HepG2 (cell line): ENCODE measurements at regions not wholly inside any gene's neighbourhood (a gene's known extent, or its start where the extent isn't known, plus 50 kb on each side); places are given as distances from the start of the nearest gene placed in this dataset.

ENCODE experiments used
- ATAC-seq: fragments of 200-7000 bp; cut with Tn5 transposase; 3 replicates; pipeline ENCODE4 v1.9.1; 2020; ENCODE audit warnings: mild to moderate bottlenecking, moderate library complexity
- BruUV-seq: library from RNA; stranded (reverse); fragments of 400-500 nt; replicated peaks from 2 replicates; lab custom pipeline; 2021; lab: Mats Ljungman, UMichigan
- CTCF ChIA-PET: fragments of 300-600 bp; formaldehyde crosslinking; extraction: SDS; loops from one replicate; lab custom pipeline; 2021; ENCODE audit warnings: low total read pairs, inconsistent platforms, low intra/inter-chr PET ratio; lab: Yijun Ruan, JAX
- POLR2A ChIA-PET: fragments of 350-600 bp; sonication (Branson Sonifier 250); formaldehyde crosslinking; loops from one replicate; lab custom pipeline; 2020; ENCODE audit warnings: antibody characterized with exemption, inconsistent platforms; lab: Yijun Ruan, JAX
- DNase-seq: peaks from one replicate; pipeline ENCODE4 v3.0.0-alpha.2; 2015; ENCODE audit warnings: low spot score
- FAIRE-seq: peaks from 3 replicates; lab custom pipeline; 2011; peaks lifted over from hg19 to GRCh38; lab: Jason Lieb, UNC
- H2AFZ ChIP-seq: one replicate; pipeline ENCODE4 v1.6.1; 2011; ENCODE audit warnings: low read length, inconsistent platforms
- H3K27ac ChIP-seq: fragments of 300-600 bp; 3 replicates; pipeline ENCODE4 v1.8.0; 2011; ENCODE audit warnings: mixed run types, mild to moderate bottlenecking, mixed read lengths, low read length, inconsistent platforms; ENCODE audit not compliant: insufficient read depth; ENCODE audit errors: extremely low read length
- H3K27me3 ChIP-seq, 2 experiments: fragments of 200-600 bp in 1 of 2; 2 replicates in 1 of 2; 3 replicates in 1 of 2; pipeline versions ENCODE4 v1.6.0 to v1.8.0; 2011; ENCODE audit warnings: low read length in 2 of 2, mild to moderate bottlenecking in 2 of 2, moderate library complexity in 2 of 2, inconsistent platforms in 1 of 2; ENCODE audit not compliant: insufficient read depth in 2 of 2, control insufficient read depth in 1 of 2
- H3K36me3 ChIP-seq, 2 experiments: fragments of 200-600 bp in 1 of 2; replicated peaks in 1 of 2; 2 replicates in 1 of 2; 3 replicates in 1 of 2; pipeline versions ENCODE4 v1.5.1 to v1.8.0; 2011; ENCODE audit warnings: low read length in 2 of 2, inconsistent platforms in 1 of 2; ENCODE audit not compliant: insufficient read depth in 2 of 2, control insufficient read depth in 1 of 2
- H3K4me1 ChIP-seq: 2 replicates; pipeline ENCODE4 v1.5.1; 2012; ENCODE audit warnings: low read length, inconsistent platforms; ENCODE audit not compliant: insufficient read depth
- H3K4me2 ChIP-seq: 2 replicates; pipeline ENCODE4 v1.6.0; 2011; ENCODE audit warnings: low read depth, low read length, inconsistent platforms
- H3K4me3 ChIP-seq, 3 experiments: fragments of 200-600 bp in 1 of 3; sonication (generic), shearing (Covaris generic) in 1 of 3; replicated peaks in 1 of 3; 2 replicates each; pipeline ENCODE4 v1.5.1; 2011 to 2016; ENCODE audit warnings: low read length in 3 of 3, inconsistent platforms in 2 of 3, low read depth in 2 of 3, mild to moderate bottlenecking in 2 of 3, control low read depth in 1 of 3, mixed read lengths in 1 of 3; ENCODE audit not compliant: insufficient read depth in 1 of 3
- H3K79me2 ChIP-seq: one replicate; pipeline ENCODE4 v1.6.1; 2011; ENCODE audit warnings: low read length, inconsistent platforms; ENCODE audit not compliant: insufficient read depth
- H3K9ac ChIP-seq: 2 replicates; pipeline ENCODE4 v1.6.0; 2011; ENCODE audit warnings: mild to moderate bottlenecking, low read depth, low read length, inconsistent platforms; ENCODE audit not compliant: insufficient read depth
- H3K9me3 ChIP-seq: 2 replicates; pipeline ENCODE4 v1.5.1; 2012; ENCODE audit warnings: mild to moderate bottlenecking, low read length
- H4K20me1 ChIP-seq: 2 replicates; pipeline ENCODE4 v1.6.0; 2011; ENCODE audit warnings: inconsistent platforms, mild to moderate bottlenecking, low read length, moderate library complexity; ENCODE audit not compliant: insufficient read depth
- BORCS8-MEF2B ChIP-seq: sonication (generic); formaldehyde crosslinking; IDR thresholded peaks from 2 replicates; pipeline ENCODE4 v1.8.0; 2022; ENCODE audit warnings: mild to moderate bottlenecking, missing genetic modification reagents
- CREB1 ChIP-seq, 2 experiments: fragments of 450-650 bp in 1 of 2; IDR thresholded peaks; 2 replicates each; pipeline ENCODE4 v1.6.1; 2016 to 2017; ENCODE audit warnings: control low read depth in 1 of 2, mild to moderate bottlenecking in 1 of 2, missing compliant biosample characterization in 1 of 2, missing genetic modification characterization in 1 of 2
- CREB3 ChIP-seq: sonication (generic); formaldehyde crosslinking; IDR thresholded peaks from 2 replicates; pipeline ENCODE4 v1.5.0; 2020; ENCODE audit warnings: missing genetic modification reagents
- NCOA5 ChIP-seq: sonication (generic); formaldehyde crosslinking; IDR thresholded peaks from 2 replicates; pipeline ENCODE4 v1.4.0; 2020; ENCODE audit warnings: missing genetic modification reagents
- RXRB ChIP-seq: IDR thresholded peaks from 2 replicates; pipeline ENCODE4 v1.6.1; 2016; ENCODE audit warnings: borderline replicate concordance, missing genetic modification reagents, missing compliant biosample characterization
- YEATS2 ChIP-seq: sonication (generic); formaldehyde crosslinking; IDR thresholded peaks from 2 replicates; pipeline ENCODE4 v1.4.0; 2020; ENCODE audit warnings: missing genetic modification reagents, borderline replicate concordance
- ZNF136 ChIP-seq: sonication (generic); formaldehyde crosslinking; IDR thresholded peaks from 2 replicates; pipeline ENCODE4 v1.8.1; 2022; ENCODE audit warnings: low read depth, mild to moderate bottlenecking, moderate library complexity, missing genetic modification reagents
- WGBS: methylation state at CpG from one replicate; pipeline ENCODE4 v1.1.6; 2017; ENCODE audit warnings: low lambda C conversion rate; 5-methylcytosine and 5-hydroxymethylcytosine counted together
- in situ Hi-C: cut with HindIII; loops from 2 replicates; pipeline ENCODE4 v1.10.0; 2017; ENCODE audit warnings: low pct_unique_long_range_greater_than_20kb; ENCODE audit not compliant: extremely low pct_ligation_motif_present
- intact Hi-C: fragments of 100-400 bp; cut with micrococcal nuclease; formaldehyde crosslinking; loops from one replicate; pipeline ENCODE4 v1.10.0; 2022; ENCODE audit not compliant: unreplicated experiment
- TF ChIP-seq, protein P1 (sequence below): sonication (generic); formaldehyde crosslinking; IDR thresholded peaks from 2 replicates; pipeline ENCODE4 v1.4.0; 2020; ENCODE audit warnings: mild to moderate bottlenecking, missing genetic modification reagents
- TF ChIP-seq, protein P2 (sequence below): sonication (generic); formaldehyde crosslinking; IDR thresholded peaks from 2 replicates; pipeline ENCODE4 v1.4.0; 2020; ENCODE audit warnings: missing genetic modification reagents

GRCh38 chr13:50664951-50665350 lies 178.5 kb downstream of the DLEU7 start:
- no peak for DNase-seq
- H4K20me1 ChIP-seq: no peaks in the 10 kb centered on the region
- TF ChIP-seq ZNF136 (CRISPR knock-in tag): no peak
- no peak for TF ChIP-seq RXRB (CRISPR knock-in tag)
- TF ChIP-seq YEATS2 (CRISPR knock-in tag): no peak
- no peak for TF ChIP-seq CREB1 (IDR thresholded peaks at IDR 0.05)
- TF ChIP-seq CREB1 (CRISPR knock-in tag; IDR thresholded peaks at IDR 0.05): no peak
- TF ChIP-seq, protein P1, sequence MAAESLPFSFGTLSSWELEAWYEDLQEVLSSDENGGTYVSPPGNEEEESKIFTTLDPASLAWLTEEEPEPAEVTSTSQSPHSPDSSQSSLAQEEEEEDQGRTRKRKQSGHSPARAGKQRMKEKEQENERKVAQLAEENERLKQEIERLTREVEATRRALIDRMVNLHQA (CRISPR knock-in tag): no peak
- no peak for TF ChIP-seq BORCS8-MEF2B
- TF ChIP-seq NCOA5 (CRISPR knock-in tag): no peak
- TF ChIP-seq CREB3: no peak
- TF ChIP-seq, protein P2, sequence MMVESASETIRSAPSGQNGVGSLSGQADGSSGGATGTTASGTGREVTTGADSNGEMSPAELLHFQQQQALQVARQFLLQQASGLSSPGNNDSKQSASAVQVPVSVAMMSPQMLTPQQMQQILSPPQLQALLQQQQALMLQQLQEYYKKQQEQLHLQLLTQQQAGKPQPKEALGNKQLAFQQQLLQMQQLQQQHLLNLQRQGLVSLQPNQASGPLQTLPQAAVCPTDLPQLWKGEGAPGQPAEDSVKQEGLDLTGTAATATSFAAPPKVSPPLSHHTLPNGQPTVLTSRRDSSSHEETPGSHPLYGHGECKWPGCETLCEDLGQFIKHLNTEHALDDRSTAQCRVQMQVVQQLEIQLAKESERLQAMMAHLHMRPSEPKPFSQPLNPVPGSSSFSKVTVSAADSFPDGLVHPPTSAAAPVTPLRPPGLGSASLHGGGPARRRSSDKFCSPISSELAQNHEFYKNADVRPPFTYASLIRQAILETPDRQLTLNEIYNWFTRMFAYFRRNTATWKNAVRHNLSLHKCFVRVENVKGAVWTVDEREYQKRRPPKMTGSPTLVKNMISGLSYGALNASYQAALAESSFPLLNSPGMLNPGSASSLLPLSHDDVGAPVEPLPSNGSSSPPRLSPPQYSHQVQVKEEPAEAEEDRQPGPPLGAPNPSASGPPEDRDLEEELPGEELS (CRISPR knock-in tag): no peak
- TF ChIP-seq, all 625 proteins: peak for 0
- intact Hi-C loops (no loop called here), in situ Hi-C loops (no loop called here)
- H3K9ac ChIP-seq: no peak overlapping the region
- no peaks in the 10 kb centered on the region; a peak in 1 of 5 replicates for H3K27me3 ChIP-seq
- H3K36me3 ChIP-seq: no peaks in the 10 kb centered on the region; a peak in 2 of 5 replicates
- no peaks in the 10 kb centered on the region for H3K9me3 ChIP-seq
- ChIA-PET POLR2A (no interaction called here), CTCF (no interaction called here)
- BruUV-seq: no TSS peak
- FAIRE-seq (no peak), ATAC-seq (no peak)
- H3K27ac ChIP-seq: no peak overlapping the region
- no peaks in the 10 kb centered on the region for H3K79me2 ChIP-seq
- no peak overlapping the region for H3K4me2 ChIP-seq
- no peak overlapping the region for H3K4me3 ChIP-seq
- 100% methylated on average over 2 of the region's 2 CpGs for WGBS
- H2AFZ ChIP-seq: no peak overlapping the region
- no peaks in the 10 kb centered on the region for H3K4me1 ChIP-seq
